ENCODE measurements at regions not wholly inside any gene's neighbourhood (a gene's known extent, or its start where the extent isn't known, plus 50 kb on each side); places are given as distances from the start of the nearest gene placed in this dataset.

- no peak for TF ChIP-seq CTCF (IDR thresholded peaks at IDR 0.05; ENCODE audit: low read length)
- TF ChIP-seq EZH2 (IDR thresholded peaks at IDR 0.05; ENCODE audit: borderline replicate concordance, low read length), result no peak
Observed at GRCh38 chr2:234623521-234623991, 126.7 kb upstream of the ARL4C start.

All from OCI-LY1 (cell line).